ENCODE measurements at regions not wholly inside any gene's neighbourhood (a gene's known extent, or its start where the extent isn't known, plus 50 kb on each side); places are given as distances from the start of the nearest gene placed in this dataset.

GRCh38 chr3:193943851-193944517 lies 192.0 kb upstream of the HES1 start:
- no peak overlapping the region for H3K27ac ChIP-seq (ENCODE audit: low read depth, low read length)
- no peak for DNase-seq (ENCODE audit: low read depth, low spot score)
- peaks cover 6% of the 10 kb centered on the region; the same call in 1 of the 2 replicates for H3K27me3 ChIP-seq (ENCODE audit: insufficient read depth, low read length)
- H3K9me2 ChIP-seq (ENCODE audit: insufficient read depth), result no peaks in the 10 kb centered on the region
- H3K4me1 ChIP-seq (ENCODE audit: control insufficient read depth in 1 of 2, insufficient read depth in 2 of 2, low read length in 2 of 2), result peaks cover 15 to 47% of the 10 kb centered on the region in 2 experiments; a peak in 3 of 4 replicates
- POLR2A ChIA-PET, result no interaction called here
- no peaks in the 10 kb centered on the region for H3K79me2 ChIP-seq (ENCODE audit: insufficient read depth, low read length)
- H3K9ac ChIP-seq (ENCODE audit: low read length), result no peak overlapping the region
- CTCF ChIA-PET, result no interaction called here
- TF ChIP-seq ELF1 (IDR thresholded peaks at IDR 0.05; ENCODE audit: borderline replicate concordance, low read depth), result no peak
- TF ChIP-seq EZH2 (IDR thresholded peaks at IDR 0.05), result no peak
- TF ChIP-seq CEBPB (IDR thresholded peaks at IDR 0.05; ENCODE audit: low read depth), result no peak
- no peak for TF ChIP-seq POLR2AphosphoS5 (IDR thresholded peaks at IDR 0.05; ENCODE audit: low read depth, low read length)
- TF ChIP-seq EZH2phosphoT487 (IDR thresholded peaks at IDR 0.05; ENCODE audit: borderline replicate concordance), result no peak
- TF ChIP-seq REST (IDR thresholded peaks at IDR 0.05; ENCODE audit: low read depth), result no peak
- TF ChIP-seq POLR2A (IDR thresholded peaks at IDR 0.05; ENCODE audit: borderline replicate concordance, extremely low read depth, insufficient read depth, insufficient read length), result no peak
- TF ChIP-seq TCF7L2 (IDR thresholded peaks at IDR 0.05; ENCODE audit: borderline replicate concordance, extremely low read depth, insufficient read depth, insufficient read length), result no peak
- no peak for TF ChIP-seq FOSL1 (IDR thresholded peaks at IDR 0.05; ENCODE audit: low read depth)
- H4K20me1 ChIP-seq (ENCODE audit: insufficient read depth), result no peaks in the 10 kb centered on the region
- H3K36me3 ChIP-seq (ENCODE audit: control insufficient read depth in 1 of 2, insufficient read depth in 2 of 2, low read length in 2 of 2), result no peaks in the 10 kb centered on the region
- no TSS peak for BruUV-seq (replicated peaks)
- RAD21 ChIA-PET (ENCODE audit: low non-redundant PET in 1 of 2, low total read pairs in 2 of 2, uncharacterized antibody in 2 of 2, unreplicated experiment in 2 of 2), result no interaction called here
- no peak for ATAC-seq
- H3K9me3 ChIP-seq (ENCODE audit: control insufficient read depth in 1 of 2, insufficient read depth in 1 of 2, low read depth in 1 of 2, low read length in 2 of 2), result no peaks in the 10 kb centered on the region
- intact Hi-C loops (cut with micrococcal nuclease), result no loop called here
- peak overlapping the region; percentile 19; the same call in 1 of the 2 replicates for H3K4me2 ChIP-seq (ENCODE audit: low read length)
- no peak overlapping the region for H2AFZ ChIP-seq (ENCODE audit: low read depth, low read length, poor library complexity, severe bottlenecking)
- no peak overlapping the region for H3K4me3 ChIP-seq (replicated peaks in 1 of 2; ENCODE audit: low read depth in 1 of 2, low read length in 2 of 2)
